Heart left ventricle (tissue), 16 donors: ENCODE measurements at regions not wholly inside any gene's neighbourhood (a gene's known extent, or its start where the extent isn't known, plus 50 kb on each side); places are given as distances from the start of the nearest gene placed in this dataset.

Experiments used
- ATAC-seq, 4 donors: fragments of 200-7000 bp; cut with Tn5 transposase; one replicate each; pipeline ENCODE4 v1.9.1; 2020 to 2022; ENCODE audit warnings: moderate library complexity in 4 of 4, mild to moderate bottlenecking in 3 of 4, moderate number of reproducible peaks in 1 of 4
- DNase-seq, 5 donors: peaks; one replicate each; pipeline ENCODE4 v3.0.0-alpha.2; 2020
- H3K27ac ChIP-seq, 12 donors: fragments of 200-600 bp; sonication (generic) in 4 of 12; one replicate each; pipeline versions ENCODE4 v1.5.0 to v1.8.0; 2016 to 2022; ENCODE audit warnings: mild to moderate bottlenecking in 2 of 12
- H3K27me3 ChIP-seq, 9 donors: fragments of 200-600 bp; sonication (generic) in 2 of 9; one replicate each; pipeline versions ENCODE4 v1.5.1 to v1.8.0; 2016 to 2022; ENCODE audit warnings: mild to moderate bottlenecking in 3 of 9
- H3K36me3 ChIP-seq, 9 donors: fragments of 200-600 bp; sonication (generic) in 2 of 9; one replicate each; pipeline versions ENCODE4 v1.5.0 to v1.8.0; 2018 to 2022; ENCODE audit warnings: mild to moderate bottlenecking in 2 of 9
- H3K4me1 ChIP-seq, 12 donors: fragments of 200-600 bp; sonication (generic) in 4 of 12; one replicate each; pipeline versions ENCODE4 v1.5.0 to v1.8.0; 2016 to 2022; ENCODE audit warnings: mild to moderate bottlenecking in 3 of 12
- H3K4me3 ChIP-seq, 12 donors: fragments of 200-600 bp; sonication (generic) in 4 of 12; one replicate each; pipeline versions ENCODE4 v1.5.0 to v1.8.0; 2017 to 2022; ENCODE audit warnings: mild to moderate bottlenecking in 9 of 12, moderate library complexity in 4 of 12
- H3K9me3 ChIP-seq, 12 donors: fragments of 200-600 bp; sonication (generic) in 4 of 12; one replicate each; pipeline versions ENCODE4 v1.5.0 to v1.8.0; 2016 to 2022; ENCODE audit warnings: mild to moderate bottlenecking in 1 of 12
- CTCF ChIP-seq, 12 donors: fragments of 200-600 bp; sonication (generic) in 4 of 12; IDR thresholded peaks; one replicate each; pipeline versions ENCODE4 v1.5.0 to v1.8.0; 2018 to 2022; ENCODE audit warnings: antibody characterized with exemption in 12 of 12, mild to moderate bottlenecking in 5 of 12
- POLR2A ChIP-seq, 2 donors: fragments of 450-650 bp; IDR thresholded peaks; one replicate each; pipeline ENCODE4 v1.6.1; 2017; ENCODE audit warnings: antibody characterized with exemption in 2 of 2, mild to moderate bottlenecking in 2 of 2, moderate library complexity in 2 of 2
- WGBS, 4 donors: extraction: QIAGEN DNeasy Blood & Tissue Kit in 2 of 4; methylation state at CpG; one replicate each; pipeline versions ENCODE4 v1.1.5 to v1.1.7; 2013 to 2018; 5-methylcytosine and 5-hydroxymethylcytosine counted together
- intact Hi-C, 10 donors: fragments of 100-400 bp; cut with DNase I; formaldehyde crosslinking; loops; one replicate each; pipeline versions ENCODE4 v1.11.1 to v1.14.2; 2022
- donor health status: ischemic (EF 13 %, LVEDD 7.1; RV severe dilation, severe dysfunction).
- donor health status: healthy with polysubstance abuse.
- donor health status: DM: no; HTN: yes; CAD: no.
- donor health status: DM: no; HTN: no; CAD: no.
- donor health status: ischemic (EF 25% LVEDD 6.9; RV normal size, moderate dysfunction).
- donor health status: ischemic (EF 25% LVEDD 5.7; RV mildly dilated, moderate dysfunction).
- donor health status: healthy.
- donor health status: DM: yes; HTN: yes; CAD: no.
- donor health status: ischemic (EF 35%, LVEDD 5.7; RV mildly dilated, moderate dysfunction).
- donor health status: nonischemic (EF 11% LVEDD 7.7; RV severe dilation, severe dysfunction).
- donor health status: DM: yes; HTN: yes; CAD: no.
- donor health status: PGD.
- donor health status: ischemic (EF 29% LVEDD 5.4; RV normal size, mild dysfunction).
- donor health status: nonischemic (EF 23%, LVEDD 6.1; RV moderate dilation, normal function).

GRCh38 chr7:20980668-20981264, 194.1 kb upstream of the SP8 start:
- no peak for ATAC-seq
- intact Hi-C loops = no loop called here
- WGBS, 4 donors = 56 to 74% (median 63%) methylated on average over 7 of the region's 7 CpGs
- no peaks in the 10 kb centered on the region for H3K36me3 ChIP-seq
- H3K27me3 ChIP-seq = peaks cover 0 to 3% (median 0%) of the 10 kb centered on the region in 9 donors
- no peak overlapping the region for H3K4me3 ChIP-seq
- H3K9me3 ChIP-seq = no peaks in the 10 kb centered on the region
- DNase-seq = no peak
- no peaks in the 10 kb centered on the region for H3K4me1 ChIP-seq
- no peak overlapping the region for H3K27ac ChIP-seq
- TF ChIP-seq POLR2A (IDR thresholded peaks at IDR 0.05) (no peak), CTCF (IDR thresholded peaks at IDR 0.05) (no peak)

GRCh38 chr7:20988340-20988739, 201.7 kb upstream of the SP8 start:
- intact Hi-C loops = no loop called here
- DNase-seq (no peak), ATAC-seq (no peak)
- no peak for TF ChIP-seq POLR2A (IDR thresholded peaks at IDR 0.05)
- no peak for TF ChIP-seq CTCF (IDR thresholded peaks at IDR 0.05)
- no peaks in the 10 kb centered on the region for H3K27me3 ChIP-seq
- H3K4me3 ChIP-seq = no peak overlapping the region
- no peaks in the 10 kb centered on the region for H3K4me1 ChIP-seq
- H3K27ac ChIP-seq = no peak overlapping the region
- WGBS, 4 donors = 84 to 90% (median 86%) methylated on average over 3 of the region's 3 CpGs
- H3K36me3 ChIP-seq = no peaks in the 10 kb centered on the region
- H3K9me3 ChIP-seq = peaks cover 0 to 11% (median 0%) of the 10 kb centered on the region in 12 donors

- intact Hi-C loops = no loop called here
- no peak for DNase-seq
- no peak overlapping the region for H3K4me3 ChIP-seq
- H3K4me1 ChIP-seq = no peaks in the 10 kb centered on the region
- no peaks in the 10 kb centered on the region for H3K36me3 ChIP-seq
- no peak for ATAC-seq
- H3K9me3 ChIP-seq = peaks cover 0 to 22% (median 1%) of the 10 kb centered on the region in 12 donors
- TF ChIP-seq CTCF (IDR thresholded peaks at IDR 0.05) = no peak
- TF ChIP-seq POLR2A (IDR thresholded peaks at IDR 0.05) = no peak
- H3K27ac ChIP-seq = no peak overlapping the region
- H3K27me3 ChIP-seq = no peaks in the 10 kb centered on the region
These were observed 204.9 kb upstream of the SP8 start for GRCh38 chr7:20991544-20991943.

- H3K36me3 ChIP-seq = no peaks in the 10 kb centered on the region
- no peaks in the 10 kb centered on the region for H3K27me3 ChIP-seq
- H3K9me3 ChIP-seq = peaks cover 0 to 22% (median 1%) of the 10 kb centered on the region in 12 donors
- H3K27ac ChIP-seq = no peak overlapping the region
- DNase-seq = no peak
- TF ChIP-seq POLR2A (IDR thresholded peaks at IDR 0.05) = no peak
- TF ChIP-seq CTCF (IDR thresholded peaks at IDR 0.05) = no peak
- ATAC-seq = no peak
- H3K4me1 ChIP-seq = no peaks in the 10 kb centered on the region
- 35 to 83% (median 56%) methylated on average over 1 of the region's 1 CpG for WGBS, 4 donors
- no peak overlapping the region for H3K4me3 ChIP-seq
- intact Hi-C loops = no loop called here
These were observed 207.0 kb upstream of the SP8 start for GRCh38 chr7:20993693-20994092.
